ENCODE measurements at regions not wholly inside any gene's neighbourhood (a gene's known extent, or its start where the extent isn't known, plus 50 kb on each side); places are given as distances from the start of the nearest gene placed in this dataset.

GRCh38 chr4:130896920-130897319 is 1801.0 kb downstream of the C4orf33 start:
- no peaks in the 10 kb centered on the region for H3K4me1 ChIP-seq
- no peak overlapping the region for H3K4me2 ChIP-seq (ENCODE audit: low read length)
- H2AFZ ChIP-seq, result no peak overlapping the region
- no peaks in the 10 kb centered on the region for H3K27me3 ChIP-seq (ENCODE audit: control insufficient read depth, insufficient read depth, low read length)
- no peaks in the 10 kb centered on the region for H3K36me3 ChIP-seq (ENCODE audit: control insufficient read depth, insufficient read depth, low read length)
- no peaks in the 10 kb centered on the region for H3K79me2 ChIP-seq
- H3K4me3 ChIP-seq (ENCODE audit: low read depth, low read length), result no peak overlapping the region
- no peaks in the 10 kb centered on the region for H3K9me3 ChIP-seq (ENCODE audit: control insufficient read depth, low read length)
- no peak for TF ChIP-seq CTCF (IDR thresholded peaks at IDR 0.05)
- H3K9ac ChIP-seq, result no peak overlapping the region
- H3K27ac ChIP-seq, result no peak overlapping the region

GRCh38 chr4:130901321-130901720 is 1805.4 kb downstream of the C4orf33 start:
- H3K9ac ChIP-seq, result no peak overlapping the region
- no peak overlapping the region for H3K27ac ChIP-seq
- H3K4me2 ChIP-seq (ENCODE audit: low read length), result no peak overlapping the region
- no peak overlapping the region for H3K4me3 ChIP-seq (ENCODE audit: low read depth, low read length)
- no peaks in the 10 kb centered on the region for H3K27me3 ChIP-seq (ENCODE audit: control insufficient read depth, insufficient read depth, low read length)
- H3K9me3 ChIP-seq (ENCODE audit: control insufficient read depth, low read length), result no peaks in the 10 kb centered on the region
- no peaks in the 10 kb centered on the region for H3K79me2 ChIP-seq
- no peaks in the 10 kb centered on the region for H3K4me1 ChIP-seq
- TF ChIP-seq CTCF (IDR thresholded peaks at IDR 0.05), result no peak
- no peaks in the 10 kb centered on the region for H3K36me3 ChIP-seq (ENCODE audit: control insufficient read depth, insufficient read depth, low read length)
- H2AFZ ChIP-seq, result no peak overlapping the region

- no peak for TF ChIP-seq CTCF (IDR thresholded peaks at IDR 0.05)
- H3K4me3 ChIP-seq (ENCODE audit: low read depth, low read length), result no peak overlapping the region
- no peak overlapping the region for H3K27ac ChIP-seq
Measured at GRCh38 chr4:130922955-130923354, 1827.0 kb downstream of the C4orf33 start.

GRCh38 chr4:130955520-130955919 is 1859.6 kb downstream of the C4orf33 start:
- Histone ChIP-seq H3K4me1 (no peaks in the 10 kb centered on the region), H3K9ac (no peak overlapping the region), H3K36me3 (ENCODE audit: control insufficient read depth, insufficient read depth, low read length) (no peaks in the 10 kb centered on the region), H3K4me2 (ENCODE audit: low read length) (no peak overlapping the region), H3K9me3 (ENCODE audit: control insufficient read depth, low read length) (no peaks in the 10 kb centered on the region), H3K4me3 (ENCODE audit: low read depth, low read length) (no peak overlapping the region), H3K27ac (no peak overlapping the region), H3K27me3 (ENCODE audit: control insufficient read depth, insufficient read depth, low read length) (no peaks in the 10 kb centered on the region), H2AFZ (no peak overlapping the region), H3K79me2 (no peaks in the 10 kb centered on the region)
- TF ChIP-seq CTCF (IDR thresholded peaks at IDR 0.05), result no peak

More at GRCh38 chr4:130922955-130923354, 1827.0 kb downstream of the C4orf33 start:
- Histone ChIP-seq H3K9me3 (ENCODE audit: control insufficient read depth, low read length) (no peaks in the 10 kb centered on the region), H2AFZ (no peak overlapping the region), H3K4me2 (ENCODE audit: low read length) (no peak overlapping the region), H3K36me3 (ENCODE audit: control insufficient read depth, insufficient read depth, low read length) (no peaks in the 10 kb centered on the region), H3K4me1 (no peaks in the 10 kb centered on the region), H3K27me3 (ENCODE audit: control insufficient read depth, insufficient read depth, low read length) (no peaks in the 10 kb centered on the region), H3K79me2 (no peaks in the 10 kb centered on the region), H3K9ac (no peak overlapping the region)

GRCh38 chr4:130985371-130985770 is 1889.4 kb downstream of the C4orf33 start:
- H3K36me3 ChIP-seq (ENCODE audit: control insufficient read depth, insufficient read depth, low read length), result no peaks in the 10 kb centered on the region
- H3K4me3 ChIP-seq (ENCODE audit: low read depth, low read length), result no peak overlapping the region
- no peak for TF ChIP-seq CTCF (IDR thresholded peaks at IDR 0.05)
- H3K27me3 ChIP-seq (ENCODE audit: control insufficient read depth, insufficient read depth, low read length), result no peaks in the 10 kb centered on the region
- H3K9ac ChIP-seq, result no peak overlapping the region
- no peaks in the 10 kb centered on the region for H3K4me1 ChIP-seq
- H2AFZ ChIP-seq, result no peak overlapping the region
- H3K79me2 ChIP-seq, result no peaks in the 10 kb centered on the region
- no peaks in the 10 kb centered on the region for H3K9me3 ChIP-seq (ENCODE audit: control insufficient read depth, low read length)
- H3K4me2 ChIP-seq (ENCODE audit: low read length), result no peak overlapping the region
- no peak overlapping the region for H3K27ac ChIP-seq
